Kidney (tissue), 13 donors: ENCODE measurements at regions not wholly inside any gene's neighbourhood (a gene's known extent, or its start where the extent isn't known, plus 50 kb on each side); places are given as distances from the start of the nearest gene placed in this dataset.
"Not testable (repeated sequence)": the region's sequence is repeated elsewhere in the genome, so short reads cannot be mapped to it uniquely, and the experiment has no call there.

ENCODE experiments used
- DNase-seq, 5 donors: peaks; one replicate each; pipeline ENCODE4 v3.0.0-alpha.2; 2013 to 2020
- FAIRE-seq: peaks from 2 replicates; lab custom pipeline; 2012; peaks lifted over from hg19 to GRCh38; lab: Jason Lieb, UNC
- H3K27ac ChIP-seq, 2 donors: one replicate each; pipeline ENCODE4 v1.7.0; 2013; ENCODE audit warnings: low read depth in 2 of 2, low read length in 2 of 2, inconsistent platforms in 1 of 2
- H3K27me3 ChIP-seq: one replicate; pipeline ENCODE4 v1.7.1; 2013; ENCODE audit warnings: low read length, inconsistent platforms; ENCODE audit not compliant: control insufficient read depth, insufficient read depth
- H3K36me3 ChIP-seq, 3 donors: one replicate each; pipeline versions ENCODE4 v1.7.0 to v1.7.1; 2013; ENCODE audit warnings: low read length in 3 of 3, control low read depth in 1 of 3, inconsistent platforms in 1 of 3; ENCODE audit not compliant: insufficient read depth in 3 of 3, control insufficient read depth in 2 of 3
- H3K4me1 ChIP-seq, 3 donors: one replicate each; pipeline versions ENCODE4 v1.7.0 to v1.7.1; 2013; ENCODE audit warnings: low read length in 3 of 3, inconsistent platforms in 1 of 3, low read depth in 1 of 3; ENCODE audit not compliant: control insufficient read depth in 2 of 3, insufficient read depth in 2 of 3
- H3K4me3 ChIP-seq, 3 donors: one replicate each; pipeline versions ENCODE4 v1.7.0 to v1.8.1; 2013; ENCODE audit warnings: low read length in 3 of 3, control low read depth in 1 of 3, inconsistent platforms in 1 of 3
- H3K9ac ChIP-seq, 3 donors: one replicate each; pipeline versions ENCODE4 v1.7.0 to v1.7.1; 2013; ENCODE audit warnings: low read length in 3 of 3, control low read depth in 1 of 3, inconsistent platforms in 1 of 3
- H3K9me3 ChIP-seq, 3 donors: one replicate each; pipeline versions ENCODE4 v1.7.0 to v1.7.1; 2013; ENCODE audit warnings: low read length in 3 of 3, control low read depth in 1 of 3, inconsistent platforms in 1 of 3; ENCODE audit not compliant: control insufficient read depth in 2 of 3, insufficient read depth in 1 of 3
- CTCF ChIP-seq: IDR thresholded peaks from 3 replicates; pipeline ENCODE4 v1.5.1; 2012; ENCODE audit warnings: mild to moderate bottlenecking, moderate library complexity, borderline replicate concordance; ENCODE audit not compliant: insufficient read depth; ENCODE audit errors: extremely low read depth
- intact Hi-C: fragments of 100-400 bp; cut with DNase I; formaldehyde crosslinking; loops from one replicate; pipeline ENCODE4 v1.11.1; 2022
- donor health status: control.
- donor health status: control.
- donor health status: control.
- donor health status: control.
- donor health status: control.
- donor health status: DM: yes; HTN: yes; CAD: no.
- donor health status: Normal renal cell carcinoma (clear cell type).

DNA sequence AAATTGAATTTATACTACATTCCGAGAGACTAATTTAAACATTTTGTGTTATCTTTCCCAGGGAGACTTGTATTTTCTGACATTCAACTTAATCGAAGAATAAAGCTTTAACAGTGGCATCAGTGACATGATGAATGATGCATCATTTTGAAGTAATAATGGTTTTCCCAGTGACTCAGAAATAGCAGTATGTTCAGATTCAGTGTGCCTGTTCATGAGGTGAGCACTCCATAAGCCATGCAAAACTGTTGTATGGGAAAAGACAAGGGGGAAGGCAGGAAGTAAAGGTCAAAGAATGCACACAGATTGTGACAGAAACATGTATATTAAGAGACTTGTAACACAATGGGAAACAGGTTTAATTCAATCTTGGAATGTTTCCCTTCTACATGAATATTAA lies 1348.2 kb upstream of the GJE1 start:
- no peak for TF ChIP-seq CTCF
- Histone ChIP-seq H3K4me1 (no peaks in the 10 kb centered on the region), H3K36me3 (no peaks in the 10 kb centered on the region), H3K27me3 (no peaks in the 10 kb centered on the region), H3K4me3 (no peak overlapping the region), H3K27ac (no peak overlapping the region), H3K9me3 (no peaks in the 10 kb centered on the region), H3K9ac (no peak overlapping the region)
- intact Hi-C loops: no loop called here
- FAIRE-seq: no peak
- DNase-seq: no peak

- intact Hi-C loops, H3K9me3 ChIP-seq, H3K27ac ChIP-seq, H3K36me3 ChIP-seq, DNase-seq, FAIRE-seq, H3K4me3 ChIP-seq, H3K27me3 ChIP-seq, H3K4me1 ChIP-seq, H3K9ac ChIP-seq: not testable (repeated sequence)
Observed at GRCh38 chr6:140783504-140783903, 1349.2 kb upstream of the GJE1 start.

- Histone ChIP-seq H3K4me3 (no peak overlapping the region), H3K36me3 (no peaks in the 10 kb centered on the region), H3K27me3 (no peaks in the 10 kb centered on the region), H3K27ac (no peak overlapping the region), H3K9me3 (no peaks in the 10 kb centered on the region), H3K4me1 (no peaks in the 10 kb centered on the region), H3K9ac (no peak overlapping the region)
- DNase-seq (no peak), FAIRE-seq (no peak)
- intact Hi-C loops: no loop called here
- TF ChIP-seq CTCF: no peak
Observed at GRCh38 chr6:140782941-140783340, 1349.8 kb upstream of the GJE1 start.

DNA sequence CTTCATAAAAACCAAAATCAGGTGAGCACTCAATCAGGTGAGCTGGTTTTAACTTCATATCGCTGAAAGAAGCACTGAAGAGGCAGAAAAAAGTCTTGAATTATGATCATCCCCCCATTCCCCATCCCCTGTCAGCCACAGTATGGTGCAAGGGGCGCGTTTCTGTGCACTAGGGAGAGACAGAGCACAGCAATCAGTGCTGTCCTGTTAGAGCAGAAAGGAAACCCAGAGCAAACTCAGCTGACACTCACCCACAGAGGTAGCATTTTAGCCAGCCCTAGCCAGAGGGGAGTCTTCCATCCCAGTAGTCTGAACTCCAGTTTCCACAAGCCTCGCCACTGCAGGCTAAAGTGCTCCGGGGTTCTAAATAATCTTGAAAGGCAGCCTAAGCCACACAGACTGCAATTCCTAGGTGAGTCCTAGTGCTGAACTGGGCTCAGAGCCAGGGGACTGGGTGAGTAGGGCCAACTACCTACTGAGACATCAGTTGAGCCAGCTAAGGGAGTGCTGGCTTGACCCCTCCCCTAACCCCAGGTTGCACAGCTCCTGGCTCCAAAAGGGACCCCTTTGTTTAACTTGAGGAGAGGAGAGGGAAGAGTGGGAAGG lies 1352.6 kb upstream of the GJE1 start:
- intact Hi-C loops: no loop called here
- no peaks in the 10 kb centered on the region for H3K27me3 ChIP-seq
- H3K4me3 ChIP-seq: no peak overlapping the region
- no peak for DNase-seq
- H3K27ac ChIP-seq: no peak overlapping the region
- no peak overlapping the region for H3K9ac ChIP-seq
- no peaks in the 10 kb centered on the region for H3K36me3 ChIP-seq
- no peak for FAIRE-seq
- no peak for TF ChIP-seq CTCF
- no peaks in the 10 kb centered on the region for H3K4me1 ChIP-seq
- no peaks in the 10 kb centered on the region for H3K9me3 ChIP-seq
